Body of pancreas (tissue), 4 donors: ENCODE measurements at regions not wholly inside any gene's neighbourhood (a gene's known extent, or its start where the extent isn't known, plus 50 kb on each side); places are given as distances from the start of the nearest gene placed in this dataset.

Experiments
- POLR2A ChIP-seq, 3 donors: fragments of 450-650 bp; IDR thresholded peaks; one replicate each; pipeline ENCODE4 v1.6.1; 2016; ENCODE audit warnings: antibody characterized with exemption in 3 of 3, mild to moderate bottlenecking in 2 of 3
- TF ChIP-seq, protein P1 (sequence below), 7 experiments: fragments of 450-650 bp in 4 of 7; fragments of 200-600 bp in 3 of 7; sonication (generic) in 3 of 7; IDR thresholded peaks; one replicate each; pipeline ENCODE4 v1.5.1; 2016 to 2019; ENCODE audit warnings: antibody characterized with exemption in 7 of 7

DNA sequence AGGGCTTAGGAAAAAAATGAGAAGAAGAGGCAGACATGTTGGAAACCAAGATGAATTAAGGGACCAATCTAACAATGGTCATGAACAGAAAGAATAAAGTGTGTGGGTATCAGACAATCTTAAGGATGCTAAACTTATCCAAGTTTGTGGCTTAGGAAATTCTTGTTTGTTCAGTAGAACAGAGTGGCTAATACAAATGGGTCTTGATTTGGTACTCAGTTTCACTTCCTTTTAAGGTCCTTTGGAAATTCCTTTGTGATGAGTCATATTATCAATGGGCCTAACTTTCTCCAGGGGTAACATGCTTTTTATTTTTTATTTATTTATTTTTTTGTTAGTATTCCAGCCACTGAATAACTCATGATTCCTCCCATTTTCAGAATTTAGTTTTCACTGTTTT lies 1154.7 kb upstream of the FLRT2 start:
- TF ChIP-seq, protein P1, sequence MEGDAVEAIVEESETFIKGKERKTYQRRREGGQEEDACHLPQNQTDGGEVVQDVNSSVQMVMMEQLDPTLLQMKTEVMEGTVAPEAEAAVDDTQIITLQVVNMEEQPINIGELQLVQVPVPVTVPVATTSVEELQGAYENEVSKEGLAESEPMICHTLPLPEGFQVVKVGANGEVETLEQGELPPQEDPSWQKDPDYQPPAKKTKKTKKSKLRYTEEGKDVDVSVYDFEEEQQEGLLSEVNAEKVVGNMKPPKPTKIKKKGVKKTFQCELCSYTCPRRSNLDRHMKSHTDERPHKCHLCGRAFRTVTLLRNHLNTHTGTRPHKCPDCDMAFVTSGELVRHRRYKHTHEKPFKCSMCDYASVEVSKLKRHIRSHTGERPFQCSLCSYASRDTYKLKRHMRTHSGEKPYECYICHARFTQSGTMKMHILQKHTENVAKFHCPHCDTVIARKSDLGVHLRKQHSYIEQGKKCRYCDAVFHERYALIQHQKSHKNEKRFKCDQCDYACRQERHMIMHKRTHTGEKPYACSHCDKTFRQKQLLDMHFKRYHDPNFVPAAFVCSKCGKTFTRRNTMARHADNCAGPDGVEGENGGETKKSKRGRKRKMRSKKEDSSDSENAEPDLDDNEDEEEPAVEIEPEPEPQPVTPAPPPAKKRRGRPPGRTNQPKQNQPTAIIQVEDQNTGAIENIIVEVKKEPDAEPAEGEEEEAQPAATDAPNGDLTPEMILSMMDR (IDR thresholded peaks at IDR 0.05), result no peak
- no peak for TF ChIP-seq POLR2A (IDR thresholded peaks at IDR 0.05)
